Epithelial cell of prostate (primary cell): ENCODE measurements at regions not wholly inside any gene's neighbourhood (a gene's known extent, or its start where the extent isn't known, plus 50 kb on each side); places are given as distances from the start of the nearest gene placed in this dataset.

ENCODE experiments used
- DNase-seq: peaks from one replicate; pipeline ENCODE4 v3.0.0-alpha.2; 2011; ENCODE audit warnings: low read depth, low spot score
- H3K27ac ChIP-seq: fragments of 450-650 bp; 2 replicates; pipeline ENCODE4 v1.5.1; 2017; ENCODE audit warnings: mild to moderate bottlenecking

GRCh38 chr9:78775696-78776295, 478.9 kb downstream of the PSAT1 start:
- DNase-seq: no peak
- no peak overlapping the region for H3K27ac ChIP-seq

- DNase-seq: no peak
- no peak overlapping the region for H3K27ac ChIP-seq
These were observed 480.8 kb downstream of the PSAT1 start for GRCh38 chr9:78777747-78778146.

- no peak for DNase-seq
- no peak overlapping the region for H3K27ac ChIP-seq
These were observed 481.4 kb downstream of the PSAT1 start for GRCh38 chr9:78778318-78778717.

GRCh38 chr9:78778861-78779374, 482.0 kb downstream of the PSAT1 start:
- no peak for DNase-seq
- H3K27ac ChIP-seq: no peak overlapping the region

- H3K27ac ChIP-seq: no peak overlapping the region
- no peak for DNase-seq
These were observed 484.8 kb downstream of the PSAT1 start for GRCh38 chr9:78781681-78782080.

GRCh38 chr9:78782234-78782633, 485.3 kb downstream of the PSAT1 start:
- no peak for DNase-seq
- H3K27ac ChIP-seq: no peak overlapping the region

GRCh38 chr9:78782858-78783257, 485.9 kb downstream of the PSAT1 start:
- no peak overlapping the region for H3K27ac ChIP-seq
- DNase-seq: no peak

- no peak for DNase-seq
- no peak overlapping the region for H3K27ac ChIP-seq
These were observed 486.8 kb downstream of the PSAT1 start for GRCh38 chr9:78783743-78784142.

- DNase-seq: no peak
- no peak overlapping the region for H3K27ac ChIP-seq
These were observed 489.9 kb downstream of the PSAT1 start for GRCh38 chr9:78786794-78787193.

GRCh38 chr9:78788101-78788500, 491.2 kb downstream of the PSAT1 start:
- H3K27ac ChIP-seq: no peak overlapping the region
- no peak for DNase-seq

GRCh38 chr9:78791779-78792178, 494.9 kb downstream of the PSAT1 start:
- no peak for DNase-seq
- H3K27ac ChIP-seq: no peak overlapping the region

GRCh38 chr9:78792745-78793144, 495.8 kb downstream of the PSAT1 start:
- H3K27ac ChIP-seq: no peak overlapping the region
- DNase-seq: no peak

- DNase-seq: no peak
- H3K27ac ChIP-seq: no peak overlapping the region
These were observed 508.8 kb downstream of the PSAT1 start for GRCh38 chr9:78805771-78806170.

- DNase-seq: no peak
- no peak overlapping the region for H3K27ac ChIP-seq
These were observed 509.7 kb downstream of the PSAT1 start for GRCh38 chr9:78806492-78807160.

GRCh38 chr9:78807286-78807685, 510.4 kb downstream of the PSAT1 start:
- DNase-seq: no peak
- no peak overlapping the region for H3K27ac ChIP-seq

GRCh38 chr9:78808048-78808447, 511.1 kb downstream of the PSAT1 start:
- no peak overlapping the region for H3K27ac ChIP-seq
- DNase-seq: no peak

- no peak for DNase-seq
- no peak overlapping the region for H3K27ac ChIP-seq
These were observed 514.8 kb downstream of the PSAT1 start for GRCh38 chr9:78811622-78812276.

- DNase-seq: no peak
- no peak overlapping the region for H3K27ac ChIP-seq
These were observed 515.7 kb downstream of the PSAT1 start for GRCh38 chr9:78812665-78813064.

- no peak for DNase-seq
- H3K27ac ChIP-seq: no peak overlapping the region
These were observed 516.8 kb downstream of the PSAT1 start for GRCh38 chr9:78813602-78814180.

- no peak for DNase-seq
- H3K27ac ChIP-seq: no peak overlapping the region
These were observed 524.3 kb downstream of the PSAT1 start for GRCh38 chr9:78821126-78821822.

GRCh38 chr9:78826527-78826926, 529.6 kb downstream of the PSAT1 start:
- no peak for DNase-seq
- H3K27ac ChIP-seq: no peak overlapping the region
